SU-DHL-6 (cell line): ENCODE measurements at regions not wholly inside any gene's neighbourhood (a gene's known extent, or its start where the extent isn't known, plus 50 kb on each side); places are given as distances from the start of the nearest gene placed in this dataset.

ENCODE experiments used
- H2AFZ ChIP-seq: fragments of 200-600 bp; sonication (generic); 2 replicates; pipeline ENCODE4 v1.6.1; 2014; ENCODE audit warnings: low read depth, mild to moderate bottlenecking, moderate library complexity, mixed read lengths, antibody characterized with exemption, low read length; ENCODE audit not compliant: severe bottlenecking
- H3F3A ChIP-seq: fragments of 200-600 bp; shearing (Covaris generic); 2 replicates; pipeline ENCODE4 v1.6.0; 2016; ENCODE audit warnings: antibody characterized with exemption, mild to moderate bottlenecking; ENCODE audit not compliant: insufficient read depth
- H3K27ac ChIP-seq: fragments of 200-600 bp; sonication (generic); 2 replicates; pipeline ENCODE4 v1.5.1; 2016; ENCODE audit warnings: low read depth, mild to moderate bottlenecking, low read length, moderate library complexity, mixed read lengths
- H3K27me3 ChIP-seq: fragments of 200-600 bp; sonication (generic), shearing (Covaris generic); 2 replicates; pipeline ENCODE4 v1.6.0; 2014; ENCODE audit warnings: mild to moderate bottlenecking, low read length
- H3K36me3 ChIP-seq: fragments of 200-600 bp; sonication (generic); 2 replicates; pipeline ENCODE4 v1.6.1; 2014; ENCODE audit warnings: mild to moderate bottlenecking, low read length, mixed read lengths
- H3K4me2 ChIP-seq: fragments of 300-600, 200-600 bp; shearing (Covaris generic), sonication (generic); 2 replicates; pipeline ENCODE4 v1.6.0; 2014; ENCODE audit warnings: low read length, low read depth, mild to moderate bottlenecking; ENCODE audit not compliant: poor library complexity, severe bottlenecking
- H3K4me3 ChIP-seq: fragments of 200-600 bp; sonication (generic); 2 replicates; pipeline ENCODE4 v1.5.1; 2014; ENCODE audit warnings: antibody characterized with exemption, low read length, mild to moderate bottlenecking, mixed read lengths; ENCODE audit not compliant: insufficient read depth, poor library complexity, severe bottlenecking
- H3K79me2 ChIP-seq: fragments of 200-600 bp; sonication (generic); 2 replicates; pipeline ENCODE4 v1.6.1; 2014; ENCODE audit warnings: mild to moderate bottlenecking, low read length, moderate library complexity; ENCODE audit not compliant: insufficient read depth
- H3K9ac ChIP-seq: fragments of 200-600 bp; sonication (generic); 2 replicates; pipeline ENCODE4 v1.7.0; 2014; ENCODE audit warnings: mild to moderate bottlenecking, low read length
- H3K9me2 ChIP-seq: fragments of 200-600 bp; sonication (generic); replicated peaks from 2 replicates; pipeline ENCODE4 v1.6.1; 2014; ENCODE audit warnings: low read length; ENCODE audit not compliant: insufficient read depth
- H3K9me3 ChIP-seq: fragments of 200-600 bp; sonication (generic); 2 replicates; pipeline ENCODE4 v1.6.1; 2014; ENCODE audit warnings: low read length, mixed read lengths; ENCODE audit not compliant: insufficient read depth
- H4K20me1 ChIP-seq: fragments of 200-600 bp; sonication (generic); 2 replicates; pipeline ENCODE4 v1.6.1; 2014; ENCODE audit warnings: low read depth, mild to moderate bottlenecking, antibody characterized with exemption, low read length, moderate library complexity, mixed read lengths
- EZH2phosphoT487 ChIP-seq: fragments of 200-600 bp; sonication (generic), shearing (Covaris generic); conservative IDR thresholded peaks from 2 replicates; pipeline ENCODE4 v1.6.1; 2018; ENCODE audit warnings: mild to moderate bottlenecking, antibody characterized with exemption, low read length, moderate library complexity, mixed read lengths
- TF ChIP-seq, protein P1 (sequence below): fragments of 200-600 bp; sonication (generic); IDR thresholded peaks from one replicate; pipeline ENCODE4 v1.5.1; 2017; ENCODE audit warnings: antibody characterized with exemption, mild to moderate bottlenecking, low read length, moderate library complexity; ENCODE audit not compliant: insufficient read depth, poor library complexity, severe bottlenecking

DNA sequence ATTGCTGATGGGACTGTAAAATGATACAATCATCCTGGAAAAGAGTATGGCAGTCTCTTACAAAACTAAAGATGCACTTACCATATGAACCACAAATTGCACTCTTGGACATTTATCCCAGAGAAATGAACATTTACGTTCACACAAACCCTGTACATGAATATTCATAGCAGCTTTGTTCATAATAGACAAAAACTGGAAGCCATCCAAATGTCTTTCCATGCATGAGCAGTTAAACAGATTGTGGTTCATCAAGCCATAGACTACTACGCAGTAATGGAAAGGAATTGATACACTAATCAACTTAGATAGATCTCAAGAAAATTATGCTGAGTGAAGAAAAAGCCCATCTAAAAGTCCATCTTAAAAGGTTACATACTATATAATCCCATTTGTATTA, 156.1 kb upstream of the SLC39A10 start:
- H3K4me3 ChIP-seq: no peak overlapping the region
- H3K79me2 ChIP-seq: no peaks in the 10 kb centered on the region
- H3F3A ChIP-seq: no peaks in the 10 kb centered on the region
- no peaks in the 10 kb centered on the region for H3K27me3 ChIP-seq
- H3K9ac ChIP-seq: no peak overlapping the region
- no peak overlapping the region for H2AFZ ChIP-seq
- no peaks in the 10 kb centered on the region for H3K9me3 ChIP-seq
- no peaks in the 10 kb centered on the region for H3K36me3 ChIP-seq
- H3K4me2 ChIP-seq: no peak overlapping the region
- TF ChIP-seq EZH2phosphoT487: no peak
- TF ChIP-seq, protein P1, sequence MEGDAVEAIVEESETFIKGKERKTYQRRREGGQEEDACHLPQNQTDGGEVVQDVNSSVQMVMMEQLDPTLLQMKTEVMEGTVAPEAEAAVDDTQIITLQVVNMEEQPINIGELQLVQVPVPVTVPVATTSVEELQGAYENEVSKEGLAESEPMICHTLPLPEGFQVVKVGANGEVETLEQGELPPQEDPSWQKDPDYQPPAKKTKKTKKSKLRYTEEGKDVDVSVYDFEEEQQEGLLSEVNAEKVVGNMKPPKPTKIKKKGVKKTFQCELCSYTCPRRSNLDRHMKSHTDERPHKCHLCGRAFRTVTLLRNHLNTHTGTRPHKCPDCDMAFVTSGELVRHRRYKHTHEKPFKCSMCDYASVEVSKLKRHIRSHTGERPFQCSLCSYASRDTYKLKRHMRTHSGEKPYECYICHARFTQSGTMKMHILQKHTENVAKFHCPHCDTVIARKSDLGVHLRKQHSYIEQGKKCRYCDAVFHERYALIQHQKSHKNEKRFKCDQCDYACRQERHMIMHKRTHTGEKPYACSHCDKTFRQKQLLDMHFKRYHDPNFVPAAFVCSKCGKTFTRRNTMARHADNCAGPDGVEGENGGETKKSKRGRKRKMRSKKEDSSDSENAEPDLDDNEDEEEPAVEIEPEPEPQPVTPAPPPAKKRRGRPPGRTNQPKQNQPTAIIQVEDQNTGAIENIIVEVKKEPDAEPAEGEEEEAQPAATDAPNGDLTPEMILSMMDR: no peak
- H3K27ac ChIP-seq: no peak overlapping the region
- no peaks in the 10 kb centered on the region for H3K9me2 ChIP-seq
- H4K20me1 ChIP-seq: no peaks in the 10 kb centered on the region

DNA sequence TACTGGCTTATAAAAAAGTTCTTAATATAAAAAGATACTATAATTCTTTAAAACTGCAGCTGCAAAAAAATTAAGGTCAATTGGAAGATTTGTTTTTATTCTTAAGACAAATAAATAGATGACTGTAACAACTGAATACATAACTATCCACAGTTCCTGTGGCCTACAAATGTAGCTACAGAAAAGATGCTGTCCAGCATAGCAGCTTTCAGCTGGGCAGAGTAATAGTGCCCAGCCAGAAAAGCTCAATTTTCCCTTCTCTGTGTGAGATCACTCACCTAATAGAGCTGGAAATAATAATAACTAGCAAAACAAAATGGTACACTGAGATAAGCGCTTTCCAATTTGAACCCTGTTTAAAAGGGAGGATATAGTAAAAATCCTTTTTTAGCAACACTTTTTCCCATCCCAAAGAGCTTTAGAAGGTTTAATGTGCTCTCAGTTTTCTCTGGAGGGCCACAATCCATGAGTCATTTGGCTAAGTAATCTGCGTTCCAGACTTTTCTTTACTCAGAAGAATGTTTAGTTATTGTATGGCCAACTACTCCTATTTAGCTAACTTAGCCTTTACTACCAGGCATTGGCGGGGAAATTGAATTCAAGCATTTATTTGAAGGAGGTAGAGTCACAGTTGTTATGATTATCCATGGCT, 158.1 kb upstream of the SLC39A10 start:
- no peaks in the 10 kb centered on the region for H3K9me3 ChIP-seq
- no peaks in the 10 kb centered on the region for H3K9me2 ChIP-seq
- H3K79me2 ChIP-seq: no peaks in the 10 kb centered on the region
- H3K9ac ChIP-seq: no peak overlapping the region
- H3K36me3 ChIP-seq: no peaks in the 10 kb centered on the region
- H3K4me2 ChIP-seq: no peak overlapping the region
- H3K4me3 ChIP-seq: no peak overlapping the region
- no peaks in the 10 kb centered on the region for H4K20me1 ChIP-seq
- no peaks in the 10 kb centered on the region for H3F3A ChIP-seq
- no peak overlapping the region for H3K27ac ChIP-seq
- no peaks in the 10 kb centered on the region for H3K27me3 ChIP-seq
- no peak overlapping the region for H2AFZ ChIP-seq
- TF ChIP-seq, protein P1: no peak
- TF ChIP-seq EZH2phosphoT487: no peak

DNA sequence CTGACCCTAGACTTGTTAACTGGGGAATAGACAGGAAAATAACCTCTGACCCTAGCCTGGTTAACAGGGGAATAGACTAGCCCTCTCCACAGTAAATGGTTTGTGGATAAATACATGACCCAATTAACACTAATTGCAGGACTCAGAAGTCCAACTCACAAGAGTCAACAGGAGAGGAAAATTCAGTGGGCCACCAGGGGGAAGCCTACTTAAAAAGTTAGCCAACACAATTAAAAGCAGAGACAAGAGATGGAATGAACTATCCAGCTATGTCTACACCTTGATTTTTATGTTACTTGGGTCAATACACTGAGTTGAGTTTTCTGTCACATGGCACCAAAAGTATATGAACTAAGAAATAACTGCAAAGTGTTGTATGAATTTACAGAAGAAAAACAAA, 158.8 kb upstream of the SLC39A10 start:
- Histone ChIP-seq H3K4me3 (no peak overlapping the region), H2AFZ (no peak overlapping the region), H3K27ac (no peak overlapping the region), H3K4me2 (no peak overlapping the region), H3K9ac (no peak overlapping the region), H3K36me3 (no peaks in the 10 kb centered on the region), H4K20me1 (no peaks in the 10 kb centered on the region), H3K27me3 (no peaks in the 10 kb centered on the region), H3K9me3 (no peaks in the 10 kb centered on the region), H3K9me2 (no peaks in the 10 kb centered on the region), H3K79me2 (no peaks in the 10 kb centered on the region), H3F3A (no peaks in the 10 kb centered on the region)
- TF ChIP-seq, protein P1: peak; percentile 31
- no peak for TF ChIP-seq EZH2phosphoT487
